Right renal pelvis (tissue), 4 donors: ENCODE measurements at regions not wholly inside any gene's neighbourhood (a gene's known extent, or its start where the extent isn't known, plus 50 kb on each side); places are given as distances from the start of the nearest gene placed in this dataset.

Source experiments
- DNase-seq, 4 donors: peaks; one replicate each; pipeline ENCODE4 v3.0.0-alpha.2; 2013; ENCODE audit warnings: low read depth in 4 of 4, low spot score in 3 of 4, missing footprints in 1 of 4

GRCh38 chr5:53323943-53324642, 156.3 kb upstream of the FST start:
- no peak for DNase-seq

GRCh38 chr5:53326424-53327153, 153.8 kb upstream of the FST start:
- DNase-seq: no peak

- DNase-seq: no peak
Observed at GRCh38 chr5:53327811-53328334, 152.6 kb upstream of the FST start.

GRCh38 chr5:53330491-53330890, 149.9 kb upstream of the FST start:
- no peak for DNase-seq

GRCh38 chr5:53331463-53331862, 149.0 kb upstream of the FST start:
- DNase-seq: no peak

- DNase-seq: no peak
Observed at GRCh38 chr5:53333160-53333559, 147.3 kb upstream of the FST start.

- no peak for DNase-seq
Observed at GRCh38 chr5:53334431-53334941, 145.9 kb upstream of the FST start.

- no peak for DNase-seq
Observed at GRCh38 chr5:53335115-53335514, 145.3 kb upstream of the FST start.

GRCh38 chr5:53337827-53338226, 142.6 kb upstream of the FST start:
- DNase-seq: no peak

- no peak for DNase-seq
Observed at GRCh38 chr5:53338971-53339370, 141.5 kb upstream of the FST start.

- DNase-seq: no peak
Observed at GRCh38 chr5:53339962-53340540, 140.4 kb upstream of the FST start.

- DNase-seq: no peak
Observed at GRCh38 chr5:53340956-53341750, 139.3 kb upstream of the FST start.

- no peak for DNase-seq
Observed at GRCh38 chr5:53342236-53342635, 138.2 kb upstream of the FST start.

- no peak for DNase-seq
Observed at GRCh38 chr5:53343187-53343586, 137.2 kb upstream of the FST start.

- DNase-seq: no peak
Observed at GRCh38 chr5:53350368-53350767, 130.1 kb upstream of the FST start.

- no peak for DNase-seq
Observed at GRCh38 chr5:53350991-53351770, 129.2 kb upstream of the FST start.

GRCh38 chr5:53355316-53355715, 125.1 kb upstream of the FST start:
- no peak for DNase-seq

GRCh38 chr5:53355931-53356330, 124.5 kb upstream of the FST start:
- DNase-seq: no peak

GRCh38 chr5:53357439-53357838, 123.0 kb upstream of the FST start:
- DNase-seq: no peak

- DNase-seq: no peak
Observed at GRCh38 chr5:53358794-53359193, 121.6 kb upstream of the FST start.
